HepG2 (cell line): ENCODE measurements at regions not wholly inside any gene's neighbourhood (a gene's known extent, or its start where the extent isn't known, plus 50 kb on each side); places are given as distances from the start of the nearest gene placed in this dataset.

Experiments
- ATAC-seq: fragments of 200-7000 bp; cut with Tn5 transposase; 3 replicates; pipeline ENCODE4 v1.9.1; 2020; ENCODE audit warnings: mild to moderate bottlenecking, moderate library complexity
- BruUV-seq: library from RNA; stranded (reverse); fragments of 400-500 nt; replicated peaks from 2 replicates; lab custom pipeline; 2021; lab: Mats Ljungman, UMichigan
- CTCF ChIA-PET: fragments of 300-600 bp; formaldehyde crosslinking; extraction: SDS; loops from one replicate; lab custom pipeline; 2021; ENCODE audit warnings: low total read pairs, inconsistent platforms, low intra/inter-chr PET ratio; lab: Yijun Ruan, JAX
- POLR2A ChIA-PET: fragments of 350-600 bp; sonication (Branson Sonifier 250); formaldehyde crosslinking; loops from one replicate; lab custom pipeline; 2020; ENCODE audit warnings: antibody characterized with exemption, inconsistent platforms; lab: Yijun Ruan, JAX
- DNase-seq: peaks from one replicate; pipeline ENCODE4 v3.0.0-alpha.2; 2015; ENCODE audit warnings: low spot score
- FAIRE-seq: peaks from 3 replicates; lab custom pipeline; 2011; peaks lifted over from hg19 to GRCh38; lab: Jason Lieb, UNC
- H2AFZ ChIP-seq: one replicate; pipeline ENCODE4 v1.6.1; 2011; ENCODE audit warnings: low read length, inconsistent platforms
- H3K27ac ChIP-seq: fragments of 300-600 bp; 3 replicates; pipeline ENCODE4 v1.8.0; 2011; ENCODE audit warnings: mixed run types, mild to moderate bottlenecking, mixed read lengths, low read length, inconsistent platforms; ENCODE audit not compliant: insufficient read depth; ENCODE audit errors: extremely low read length
- H3K27me3 ChIP-seq, 2 experiments: fragments of 200-600 bp in 1 of 2; 2 replicates in 1 of 2; 3 replicates in 1 of 2; pipeline versions ENCODE4 v1.6.0 to v1.8.0; 2011; ENCODE audit warnings: low read length in 2 of 2, mild to moderate bottlenecking in 2 of 2, moderate library complexity in 2 of 2, inconsistent platforms in 1 of 2; ENCODE audit not compliant: insufficient read depth in 2 of 2, control insufficient read depth in 1 of 2
- H3K36me3 ChIP-seq, 2 experiments: fragments of 200-600 bp in 1 of 2; replicated peaks in 1 of 2; 2 replicates in 1 of 2; 3 replicates in 1 of 2; pipeline versions ENCODE4 v1.5.1 to v1.8.0; 2011; ENCODE audit warnings: low read length in 2 of 2, inconsistent platforms in 1 of 2; ENCODE audit not compliant: insufficient read depth in 2 of 2, control insufficient read depth in 1 of 2
- H3K4me1 ChIP-seq: 2 replicates; pipeline ENCODE4 v1.5.1; 2012; ENCODE audit warnings: low read length, inconsistent platforms; ENCODE audit not compliant: insufficient read depth
- H3K4me2 ChIP-seq: 2 replicates; pipeline ENCODE4 v1.6.0; 2011; ENCODE audit warnings: low read depth, low read length, inconsistent platforms
- H3K4me3 ChIP-seq, 3 experiments: fragments of 200-600 bp in 1 of 3; sonication (generic), shearing (Covaris generic) in 1 of 3; replicated peaks in 1 of 3; 2 replicates each; pipeline ENCODE4 v1.5.1; 2011 to 2016; ENCODE audit warnings: low read length in 3 of 3, inconsistent platforms in 2 of 3, low read depth in 2 of 3, mild to moderate bottlenecking in 2 of 3, control low read depth in 1 of 3, mixed read lengths in 1 of 3; ENCODE audit not compliant: insufficient read depth in 1 of 3
- H3K79me2 ChIP-seq: one replicate; pipeline ENCODE4 v1.6.1; 2011; ENCODE audit warnings: low read length, inconsistent platforms; ENCODE audit not compliant: insufficient read depth
- H3K9ac ChIP-seq: 2 replicates; pipeline ENCODE4 v1.6.0; 2011; ENCODE audit warnings: mild to moderate bottlenecking, low read depth, low read length, inconsistent platforms; ENCODE audit not compliant: insufficient read depth
- H3K9me3 ChIP-seq: 2 replicates; pipeline ENCODE4 v1.5.1; 2012; ENCODE audit warnings: mild to moderate bottlenecking, low read length
- H4K20me1 ChIP-seq: 2 replicates; pipeline ENCODE4 v1.6.0; 2011; ENCODE audit warnings: inconsistent platforms, mild to moderate bottlenecking, low read length, moderate library complexity; ENCODE audit not compliant: insufficient read depth
- ARNT ChIP-seq: fragments of 450-650 bp; IDR thresholded peaks from 2 replicates; pipeline ENCODE4 v1.6.1; 2017
- DNMT3B ChIP-seq: conservative IDR thresholded peaks from 2 replicates; pipeline ENCODE4 v1.6.1; 2016; ENCODE audit warnings: missing biosample characterization, control low read depth
- MATR3 ChIP-seq: sonication (generic); formaldehyde crosslinking; IDR thresholded peaks from 2 replicates; pipeline ENCODE4 v1.4.0; 2020; ENCODE audit warnings: missing genetic modification reagents
- MTF2 ChIP-seq: sonication (generic); formaldehyde crosslinking; IDR thresholded peaks from 2 replicates; pipeline ENCODE4 v1.5.0; 2020; ENCODE audit warnings: missing genetic modification reagents, borderline replicate concordance
- NFATC3 ChIP-seq: sonication (generic); formaldehyde crosslinking; IDR thresholded peaks from 2 replicates; pipeline ENCODE4 v1.5.1; 2020; ENCODE audit warnings: mild to moderate bottlenecking, missing genetic modification reagents
- SRF ChIP-seq: IDR thresholded peaks from 2 replicates; pipeline ENCODE4 v1.6.1; 2011; ENCODE audit warnings: mild to moderate bottlenecking, low read depth, low read length, moderate library complexity
- SRY ChIP-seq: sonication (generic); formaldehyde crosslinking; IDR thresholded peaks from 2 replicates; pipeline ENCODE4 v1.8.0; 2022; ENCODE audit warnings: mild to moderate bottlenecking, missing genetic modification reagents
- TGIF2 ChIP-seq: IDR thresholded peaks from 2 replicates; pipeline ENCODE4 v1.6.1; 2016; ENCODE audit warnings: control low read depth, missing compliant biosample characterization
- XRCC5 ChIP-seq: fragments of 200-400 bp; formaldehyde crosslinking; optimal IDR thresholded peaks from 2 replicates; pipeline ENCODE3; 2017; ENCODE audit warnings: mild to moderate bottlenecking, low read length
- ZIK1 ChIP-seq: sonication (generic); formaldehyde crosslinking; IDR thresholded peaks from 2 replicates; pipeline ENCODE4 v1.5.0; 2020; ENCODE audit warnings: mild to moderate bottlenecking, low read depth, missing genetic modification reagents, borderline replicate concordance
- ZNF446 ChIP-seq: sonication (generic); formaldehyde crosslinking; IDR thresholded peaks from 2 replicates; pipeline ENCODE4 v1.5.0; 2020; ENCODE audit warnings: mild to moderate bottlenecking, missing genetic modification reagents
- ZNF749 ChIP-seq: sonication (generic); formaldehyde crosslinking; IDR thresholded peaks from 2 replicates; pipeline ENCODE4 v1.8.0; 2022; ENCODE audit warnings: mild to moderate bottlenecking, missing genetic modification reagents, moderate library complexity, borderline replicate concordance
- ZNF891 ChIP-seq: sonication (generic); formaldehyde crosslinking; IDR thresholded peaks from 2 replicates; pipeline ENCODE4 v1.5.0; 2020; ENCODE audit warnings: mild to moderate bottlenecking, missing genetic modification reagents
- ZSCAN25 ChIP-seq: sonication (generic); formaldehyde crosslinking; IDR thresholded peaks from 2 replicates; pipeline ENCODE4 v1.8.0; 2022; ENCODE audit warnings: mild to moderate bottlenecking, missing genetic modification reagents
- WGBS: methylation state at CpG from one replicate; pipeline ENCODE4 v1.1.6; 2017; ENCODE audit warnings: low lambda C conversion rate; 5-methylcytosine and 5-hydroxymethylcytosine counted together
- in situ Hi-C: cut with HindIII; loops from 2 replicates; pipeline ENCODE4 v1.10.0; 2017; ENCODE audit warnings: low pct_unique_long_range_greater_than_20kb; ENCODE audit not compliant: extremely low pct_ligation_motif_present
- intact Hi-C: fragments of 100-400 bp; cut with micrococcal nuclease; formaldehyde crosslinking; loops from one replicate; pipeline ENCODE4 v1.10.0; 2022; ENCODE audit not compliant: unreplicated experiment
- TF ChIP-seq, protein P1 (sequence below): sonication (generic); formaldehyde crosslinking; IDR thresholded peaks from 2 replicates; pipeline ENCODE4 v1.4.0; 2020; ENCODE audit warnings: mild to moderate bottlenecking, missing genetic modification reagents
- TF ChIP-seq, protein P2 (sequence below): sonication (generic); formaldehyde crosslinking; IDR thresholded peaks from 2 replicates; pipeline ENCODE4 v1.5.0; 2020; ENCODE audit warnings: missing genetic modification reagents, mild to moderate bottlenecking, borderline replicate concordance
- TF ChIP-seq, protein P3 (sequence below): sonication (generic); formaldehyde crosslinking; IDR thresholded peaks from 2 replicates; pipeline ENCODE4 v1.5.0; 2020; ENCODE audit warnings: missing genetic modification reagents, mild to moderate bottlenecking, borderline replicate concordance

DNA sequence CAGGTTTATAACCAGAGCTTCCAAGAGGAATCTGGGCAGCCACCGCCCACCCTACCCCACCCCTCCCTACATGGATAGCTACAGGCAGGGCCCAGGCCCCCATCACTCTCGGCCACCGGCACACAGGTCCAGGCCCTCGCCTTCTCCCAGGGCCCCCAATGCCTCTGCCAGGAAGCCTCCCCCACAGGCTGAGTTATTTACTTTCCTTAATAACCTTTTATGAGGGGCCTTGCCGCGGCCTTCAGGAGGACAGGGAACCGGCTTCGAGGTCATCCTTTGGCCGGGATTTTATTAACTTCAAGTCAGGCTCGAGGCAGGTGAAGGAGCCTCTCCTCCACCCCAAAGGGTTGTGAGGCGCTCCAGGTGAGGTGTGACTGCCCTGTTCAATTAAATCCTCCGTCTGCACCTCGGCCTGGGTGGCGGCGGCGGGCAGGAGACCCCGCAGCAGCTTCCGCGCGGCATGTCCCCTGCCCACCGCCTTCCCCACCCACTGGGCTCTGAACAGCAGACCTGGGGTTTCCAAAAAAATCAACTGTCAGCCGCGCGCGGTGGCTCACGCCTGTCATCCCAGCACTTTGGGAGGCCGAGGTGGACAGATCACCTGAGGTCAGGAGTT is 106.5 kb downstream of the MICALL2 start:
- in situ Hi-C loops (no loop called here), intact Hi-C loops (no loop called here)
- Histone ChIP-seq H3K79me2 (no peaks in the 10 kb centered on the region), H3K36me3 (no peaks in the 10 kb centered on the region), H3K4me2 (no peak overlapping the region), H3K27me3 (peaks cover 8 to 64% of the 10 kb centered on the region in 2 experiments), H3K4me3 (no peak overlapping the region), H2AFZ (no peak overlapping the region), H3K4me1 (no peaks in the 10 kb centered on the region), H3K9ac (no peak overlapping the region), H3K9me3 (no peaks in the 10 kb centered on the region), H4K20me1 (no peaks in the 10 kb centered on the region), H3K27ac (no peak overlapping the region)
- ChIA-PET CTCF (no interaction called here), POLR2A (no interaction called here)
- BruUV-seq, result no TSS peak
- FAIRE-seq (no peak), ATAC-seq (no peak), DNase-seq (no peak)
- no peak for TF ChIP-seq DNMT3B (CRISPR knock-in tag)
- no peak for TF ChIP-seq ZNF446 (CRISPR knock-in tag)
- TF ChIP-seq, protein P1, sequence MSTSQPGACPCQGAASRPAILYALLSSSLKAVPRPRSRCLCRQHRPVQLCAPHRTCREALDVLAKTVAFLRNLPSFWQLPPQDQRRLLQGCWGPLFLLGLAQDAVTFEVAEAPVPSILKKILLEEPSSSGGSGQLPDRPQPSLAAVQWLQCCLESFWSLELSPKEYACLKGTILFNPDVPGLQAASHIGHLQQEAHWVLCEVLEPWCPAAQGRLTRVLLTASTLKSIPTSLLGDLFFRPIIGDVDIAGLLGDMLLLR (CRISPR knock-in tag), result no peak
- TF ChIP-seq SRF, result no peak
- TF ChIP-seq SRY, result no peak
- TF ChIP-seq ARNT, result no peak
- TF ChIP-seq, protein P2, sequence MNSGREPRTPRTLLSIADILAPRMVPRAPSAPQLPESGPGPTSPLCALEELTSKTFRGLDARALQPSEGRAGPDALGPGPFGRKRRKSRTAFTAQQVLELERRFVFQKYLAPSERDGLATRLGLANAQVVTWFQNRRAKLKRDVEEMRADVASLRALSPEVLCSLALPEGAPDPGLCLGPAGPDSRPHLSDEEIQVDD (CRISPR knock-in tag), result no peak
- no peak for TF ChIP-seq ZIK1 (CRISPR knock-in tag)
- no peak for TF ChIP-seq XRCC5
- TF ChIP-seq MATR3, result no peak
- no peak for TF ChIP-seq ZNF891 (CRISPR knock-in tag)
- TF ChIP-seq, protein P3, sequence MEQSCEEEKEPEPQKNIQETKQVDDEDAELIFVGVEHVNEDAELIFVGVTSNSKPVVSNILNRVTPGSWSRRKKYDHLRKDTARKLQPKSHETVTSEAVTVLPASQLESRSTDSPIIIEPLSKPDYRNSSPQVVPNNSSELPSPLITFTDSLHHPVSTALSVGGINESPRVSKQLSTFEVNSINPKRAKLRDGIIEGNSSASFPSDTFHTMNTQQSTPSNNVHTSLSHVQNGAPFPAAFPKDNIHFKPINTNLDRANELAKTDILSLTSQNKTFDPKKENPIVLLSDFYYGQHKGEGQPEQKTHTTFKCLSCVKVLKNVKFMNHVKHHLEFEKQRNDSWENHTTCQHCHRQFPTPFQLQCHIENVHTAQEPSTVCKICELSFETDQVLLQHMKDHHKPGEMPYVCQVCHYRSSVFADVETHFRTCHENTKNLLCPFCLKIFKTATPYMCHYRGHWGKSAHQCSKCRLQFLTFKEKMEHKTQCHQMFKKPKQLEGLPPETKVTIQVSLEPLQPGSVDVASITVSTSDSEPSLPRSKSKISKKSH, result no peak
- TF ChIP-seq ZNF749, result no peak
- no peak for TF ChIP-seq TGIF2 (CRISPR knock-in tag)
- TF ChIP-seq MTF2 (CRISPR knock-in tag), result no peak
- no peak for TF ChIP-seq NFATC3 (CRISPR knock-in tag)
- no peak for TF ChIP-seq ZSCAN25 (CRISPR knock-in tag)
- 47% methylated on average over 23 of the region's 27 CpGs for WGBS
